ENCODE measurements at regions not wholly inside any gene's neighbourhood (a gene's known extent, or its start where the extent isn't known, plus 50 kb on each side); places are given as distances from the start of the nearest gene placed in this dataset.
A peak's percentile ranks its signal among the peaks of the same experiment; 100 is the strongest.

DNA sequence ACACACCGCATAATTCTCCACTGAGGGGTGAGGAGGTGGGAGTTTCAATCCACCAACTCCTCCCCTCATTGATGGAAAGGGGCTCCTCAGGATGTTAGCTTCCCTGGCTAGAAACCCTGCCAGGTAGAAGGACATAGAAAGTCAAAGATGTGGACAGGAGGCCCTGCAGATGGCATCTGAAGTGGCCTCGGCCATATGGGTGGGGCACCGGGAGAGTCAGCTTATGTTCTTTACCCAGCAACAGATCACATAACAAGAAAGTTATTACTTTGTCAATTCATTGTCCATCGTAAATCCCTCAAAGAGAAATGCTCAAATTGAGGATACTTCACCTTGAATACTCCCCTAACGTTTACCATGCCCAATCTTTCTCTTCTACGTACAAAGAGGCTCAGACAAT lies 97.3 kb upstream of the ARHGEF3 start:
- H4K20me1 ChIP-seq (ENCODE audit: insufficient read depth), result no peaks in the 10 kb centered on the region
- H3F3A ChIP-seq (ENCODE audit: insufficient read depth), result no peaks in the 10 kb centered on the region
- H3K9me3 ChIP-seq (ENCODE audit: low read depth), result no peaks in the 10 kb centered on the region
- H3K79me2 ChIP-seq (ENCODE audit: insufficient read depth), result no peaks in the 10 kb centered on the region
- 85 to 88% methylated on average over 6 of the region's 6 CpGs for WGBS, 2 experiments (ENCODE audit: low coverage in 1 of 2, low lambda C conversion rate in 2 of 2, missing lambda C conversion rate in 2 of 2)
- in situ Hi-C loops (cut with MboI), result no loop called here
- no peak overlapping the region for H2AFZ ChIP-seq
- H3K4me1 ChIP-seq (ENCODE audit: insufficient read depth), result no peaks in the 10 kb centered on the region
- no peak overlapping the region for H3K4me2 ChIP-seq (ENCODE audit: unreplicated experiment)
- no peak overlapping the region for H3K4me3 ChIP-seq
- no peaks in the 10 kb centered on the region for H3K36me3 ChIP-seq (ENCODE audit: low read depth)
- DNase-seq, result no peak
- H3K9ac ChIP-seq, result no peak overlapping the region
- H3K9me2 ChIP-seq (ENCODE audit: insufficient read depth), result no peaks in the 10 kb centered on the region
- no peak for TF ChIP-seq EZH2 (IDR thresholded peaks at IDR 0.05; ENCODE audit: insufficient read depth, poor library complexity, severe bottlenecking)
- no peak for TF ChIP-seq EZH2phosphoT487 (IDR thresholded peaks at IDR 0.05; ENCODE audit: insufficient read depth, low read depth)
- H3K27me3 ChIP-seq (replicated peaks; ENCODE audit: insufficient read depth), result no peaks in the 10 kb centered on the region
- H3K27ac ChIP-seq, result no peak overlapping the region

DNA sequence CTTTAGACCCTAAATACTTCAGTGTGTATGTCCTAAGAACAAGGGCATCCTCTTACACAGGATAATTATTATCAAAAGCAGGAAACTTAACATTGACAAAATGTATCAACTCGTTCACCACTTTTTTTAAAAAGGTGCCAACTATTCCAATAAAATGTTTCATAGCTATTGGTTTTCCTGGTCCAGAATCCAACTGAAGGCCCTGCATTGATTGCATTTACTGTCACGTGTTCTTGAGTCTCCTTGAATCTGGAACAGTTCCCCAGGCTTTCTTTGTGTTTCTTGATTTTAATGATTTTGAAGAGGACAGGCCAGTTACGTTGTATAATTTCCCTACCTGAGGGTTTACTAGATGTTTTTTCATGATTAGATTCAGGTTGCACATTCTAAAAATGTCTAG lies 94.6 kb upstream of the ARHGEF3 start:
- Histone ChIP-seq H3F3A (ENCODE audit: insufficient read depth) (no peaks in the 10 kb centered on the region), H3K4me1 (ENCODE audit: insufficient read depth) (no peaks in the 10 kb centered on the region), H3K4me3 (no peak overlapping the region), H3K4me2 (ENCODE audit: unreplicated experiment) (no peak overlapping the region), H3K27me3 (replicated peaks; ENCODE audit: insufficient read depth) (no peaks in the 10 kb centered on the region), H3K9me2 (ENCODE audit: insufficient read depth) (no peaks in the 10 kb centered on the region), H3K27ac (no peak overlapping the region), H4K20me1 (ENCODE audit: insufficient read depth) (no peaks in the 10 kb centered on the region), H3K79me2 (ENCODE audit: insufficient read depth) (no peaks in the 10 kb centered on the region), H3K36me3 (ENCODE audit: low read depth) (no peaks in the 10 kb centered on the region), H2AFZ (no peak overlapping the region), H3K9ac (no peak overlapping the region), H3K9me3 (ENCODE audit: low read depth) (no peaks in the 10 kb centered on the region)
- DNase-seq, result no peak
- TF ChIP-seq EZH2phosphoT487 (IDR thresholded peaks at IDR 0.05; ENCODE audit: insufficient read depth, low read depth) (no peak), EZH2 (IDR thresholded peaks at IDR 0.05; ENCODE audit: insufficient read depth, poor library complexity, severe bottlenecking) (no peak)
- in situ Hi-C loops (cut with MboI), result no loop called here
- WGBS, 2 experiments (ENCODE audit: low coverage in 1 of 2, low lambda C conversion rate in 2 of 2, missing lambda C conversion rate in 2 of 2), result 62 to 66% methylated on average over 3 of the region's 3 CpGs

DNA sequence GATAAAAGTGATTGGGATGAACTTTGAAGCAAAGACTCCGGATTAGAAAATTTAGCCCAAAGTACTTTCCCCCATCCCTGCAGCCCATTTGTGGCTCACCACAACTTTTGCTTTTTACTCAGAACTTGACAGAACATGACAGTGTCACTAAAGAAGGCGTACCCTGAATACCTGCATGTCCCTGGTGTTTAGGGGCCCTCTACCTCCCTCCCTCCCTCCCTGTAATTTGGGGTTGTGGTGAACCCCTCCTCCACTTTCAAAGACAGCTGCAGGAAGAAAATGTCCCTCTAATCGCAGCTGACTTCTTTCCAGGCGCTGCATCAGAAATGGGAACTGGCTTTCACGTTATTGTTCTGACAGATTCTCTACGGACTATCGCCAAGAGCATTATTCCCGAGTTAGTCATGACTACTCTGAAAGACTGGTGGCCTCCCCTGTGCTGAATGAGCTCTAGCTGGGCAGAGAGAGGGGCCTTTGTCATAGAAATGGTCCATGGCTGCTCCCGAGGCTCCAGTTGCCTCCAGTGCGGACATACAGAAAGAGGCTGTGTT lies 93.2 kb upstream of the ARHGEF3 start:
- Histone ChIP-seq H4K20me1 (ENCODE audit: insufficient read depth) (no peaks in the 10 kb centered on the region), H3K36me3 (ENCODE audit: low read depth) (no peaks in the 10 kb centered on the region), H3K4me2 (ENCODE audit: unreplicated experiment) (no peak overlapping the region), H3K9ac (no peak overlapping the region), H3K27me3 (replicated peaks; ENCODE audit: insufficient read depth) (no peaks in the 10 kb centered on the region), H3K9me2 (ENCODE audit: insufficient read depth) (no peaks in the 10 kb centered on the region), H3K4me1 (ENCODE audit: insufficient read depth) (peaks cover 5% of the 10 kb centered on the region), H3K9me3 (ENCODE audit: low read depth) (no peaks in the 10 kb centered on the region), H3F3A (ENCODE audit: insufficient read depth) (no peaks in the 10 kb centered on the region), H3K79me2 (ENCODE audit: insufficient read depth) (no peaks in the 10 kb centered on the region), H3K27ac (no peak overlapping the region), H3K4me3 (no peak overlapping the region), H2AFZ (no peak overlapping the region)
- 69 to 70% methylated on average over 10 of the region's 10 CpGs for WGBS, 2 experiments (ENCODE audit: low coverage in 1 of 2, low lambda C conversion rate in 2 of 2, missing lambda C conversion rate in 2 of 2)
- peak; percentile 30 for DNase-seq
- in situ Hi-C loops (cut with MboI), result no loop called here
- TF ChIP-seq EZH2 (IDR thresholded peaks at IDR 0.05; ENCODE audit: insufficient read depth, poor library complexity, severe bottlenecking), result no peak

DNA sequence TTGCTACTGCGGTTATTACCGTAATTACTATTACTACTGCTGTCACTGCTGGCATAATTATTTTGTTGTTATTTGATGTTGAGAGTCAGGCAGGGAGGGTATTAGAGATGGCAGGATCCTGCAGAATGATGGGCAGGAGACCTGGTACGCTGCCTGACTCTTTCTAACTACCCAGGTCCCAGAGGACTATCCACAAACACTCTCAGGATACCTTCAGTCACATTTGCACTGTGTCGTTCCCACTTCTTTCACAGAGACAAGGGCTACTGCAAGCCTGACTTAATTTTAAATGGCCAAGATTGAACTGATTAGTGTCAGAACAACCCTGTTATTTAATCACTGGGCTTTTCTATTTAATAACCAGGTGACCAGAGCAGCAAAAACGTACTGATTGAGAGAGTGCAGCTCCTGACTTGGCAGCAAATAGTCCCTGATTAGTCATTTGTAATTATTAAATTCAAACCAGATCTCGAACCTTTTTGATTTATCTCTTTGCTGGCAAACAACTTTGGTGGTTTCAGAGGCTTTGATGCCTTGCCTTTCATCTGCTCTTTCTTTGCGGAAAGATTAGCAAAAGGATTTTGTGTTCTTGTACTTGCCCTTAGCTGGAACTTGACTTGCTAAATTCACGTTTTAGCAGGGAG lies 88.8 kb upstream of the ARHGEF3 start:
- no peaks in the 10 kb centered on the region for H3K36me3 ChIP-seq (ENCODE audit: low read depth)
- no peak overlapping the region for H3K4me2 ChIP-seq (ENCODE audit: unreplicated experiment)
- H3K9me3 ChIP-seq (ENCODE audit: low read depth), result no peaks in the 10 kb centered on the region
- no peaks in the 10 kb centered on the region for H3K27me3 ChIP-seq (replicated peaks; ENCODE audit: insufficient read depth)
- peak; percentile 34 for DNase-seq
- H3K27ac ChIP-seq, result no peak overlapping the region
- H3F3A ChIP-seq (ENCODE audit: insufficient read depth), result no peaks in the 10 kb centered on the region
- H3K79me2 ChIP-seq (ENCODE audit: insufficient read depth), result no peaks in the 10 kb centered on the region
- H3K9me2 ChIP-seq (ENCODE audit: insufficient read depth), result no peaks in the 10 kb centered on the region
- 42 to 43% methylated on average over 8 of the region's 8 CpGs for WGBS, 2 experiments (ENCODE audit: low coverage in 1 of 2, low lambda C conversion rate in 2 of 2, missing lambda C conversion rate in 2 of 2)
- no peak overlapping the region for H3K9ac ChIP-seq
- H3K4me1 ChIP-seq (ENCODE audit: insufficient read depth), result peaks cover 10% of the 10 kb centered on the region
- no peaks in the 10 kb centered on the region for H4K20me1 ChIP-seq (ENCODE audit: insufficient read depth)
- in situ Hi-C loops (cut with MboI), result no loop called here
- no peak overlapping the region for H3K4me3 ChIP-seq
- TF ChIP-seq EZH2 (IDR thresholded peaks at IDR 0.05; ENCODE audit: insufficient read depth, poor library complexity, severe bottlenecking), result no peak
- no peak overlapping the region for H2AFZ ChIP-seq

DNA sequence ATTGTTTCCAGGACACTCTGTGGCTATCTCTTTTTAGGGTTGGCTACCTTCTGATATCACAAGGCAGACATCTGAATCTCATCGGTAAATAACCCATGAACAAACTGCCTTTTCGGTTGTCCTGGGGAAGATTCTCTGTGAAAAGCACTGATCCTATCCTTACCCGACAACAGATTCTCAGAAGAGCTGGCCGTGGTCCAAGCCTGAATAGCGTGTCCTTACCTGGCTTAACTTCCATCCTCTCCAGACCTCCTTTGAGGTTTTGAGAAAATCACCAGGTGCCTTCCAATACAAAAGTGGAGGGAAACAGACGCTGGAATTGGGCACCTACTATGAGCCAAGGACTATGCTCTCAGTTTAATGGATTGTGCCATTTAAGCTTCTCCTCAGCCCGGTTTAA lies 87.4 kb upstream of the ARHGEF3 start:
- H3F3A ChIP-seq (ENCODE audit: insufficient read depth), result no peaks in the 10 kb centered on the region
- H2AFZ ChIP-seq, result no peak overlapping the region
- no peaks in the 10 kb centered on the region for H4K20me1 ChIP-seq (ENCODE audit: insufficient read depth)
- no peaks in the 10 kb centered on the region for H3K79me2 ChIP-seq (ENCODE audit: insufficient read depth)
- H3K4me2 ChIP-seq (ENCODE audit: unreplicated experiment), result no peak overlapping the region
- H3K9me2 ChIP-seq (ENCODE audit: insufficient read depth), result no peaks in the 10 kb centered on the region
- H3K36me3 ChIP-seq (ENCODE audit: low read depth), result no peaks in the 10 kb centered on the region
- TF ChIP-seq EZH2phosphoT487 (IDR thresholded peaks at IDR 0.05; ENCODE audit: insufficient read depth, low read depth) (no peak), EZH2 (IDR thresholded peaks at IDR 0.05; ENCODE audit: insufficient read depth, poor library complexity, severe bottlenecking) (no peak)
- in situ Hi-C loops (cut with MboI), result no loop called here
- no peak overlapping the region for H3K9ac ChIP-seq
- H3K9me3 ChIP-seq (ENCODE audit: low read depth), result no peaks in the 10 kb centered on the region
- no peak for DNase-seq
- WGBS, 2 experiments (ENCODE audit: low coverage in 1 of 2, low lambda C conversion rate in 2 of 2, missing lambda C conversion rate in 2 of 2), result 91 to 92% methylated on average over 7 of the region's 7 CpGs
- H3K27ac ChIP-seq, result no peak overlapping the region
- no peak overlapping the region for H3K4me3 ChIP-seq
- peaks cover 10% of the 10 kb centered on the region for H3K4me1 ChIP-seq (ENCODE audit: insufficient read depth)
- no peaks in the 10 kb centered on the region for H3K27me3 ChIP-seq (replicated peaks; ENCODE audit: insufficient read depth)
